ENCODE measurements at regions not wholly inside any gene's neighbourhood (a gene's known extent, or its start where the extent isn't known, plus 50 kb on each side); places are given as distances from the start of the nearest gene placed in this dataset.

DNA sequence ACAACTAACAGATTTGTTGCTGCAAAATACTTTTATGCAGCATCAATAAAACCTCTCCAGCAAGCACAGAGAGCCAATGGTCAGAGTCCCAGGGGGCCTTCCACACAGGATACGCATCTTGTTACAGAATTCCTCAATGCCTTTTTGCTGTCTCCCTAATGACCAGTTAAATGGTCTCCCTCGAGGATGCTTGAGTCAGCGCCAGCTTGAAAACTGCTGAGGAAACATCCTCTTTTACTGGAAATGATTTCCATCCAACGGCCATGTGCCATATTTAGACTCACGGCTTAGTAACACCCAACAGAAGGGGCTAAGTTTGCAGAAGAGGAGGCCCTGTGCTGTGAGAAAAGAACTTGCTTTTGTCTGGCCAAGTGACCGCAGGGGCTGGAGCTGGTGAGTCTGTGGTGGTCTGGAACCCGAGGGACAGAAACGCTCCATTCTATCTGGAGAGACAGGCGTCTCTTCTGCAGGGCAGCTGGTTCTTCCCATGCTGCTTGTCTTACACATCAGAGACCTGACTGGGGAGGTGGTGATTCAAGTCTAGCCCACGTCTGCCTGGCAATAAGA is 496.4 kb downstream of the SETD4 start:
- TF ChIP-seq CTCF (IDR thresholded peaks at IDR 0.05; ENCODE audit: low read depth, low read length, poor library complexity, severe bottlenecking) (no peak), EZH2phosphoT487 (IDR thresholded peaks at IDR 0.05; ENCODE audit: borderline replicate concordance, low read length) (no peak)

Measured in DOHH2 (cell line).